ENCODE measurements at regions not wholly inside any gene's neighbourhood (a gene's known extent, or its start where the extent isn't known, plus 50 kb on each side); places are given as distances from the start of the nearest gene placed in this dataset.
"Not testable (repeated sequence)": the region's sequence is repeated elsewhere in the genome, so short reads cannot be mapped to it uniquely, and the experiment has no call there.

- DNase-seq (ENCODE audit: low spot score): not testable (repeated sequence)
Observed at GRCh38 chr12:9411616-9412268, 196.0 kb downstream of the KLRB1 start.

- DNase-seq (ENCODE audit: low spot score): not testable (repeated sequence)
Observed at GRCh38 chr12:9407425-9407748, 199.2 kb upstream of the PZP start.

GRCh38 chr12:9406564-9407424, 198.6 kb upstream of the PZP start:
- no peak for DNase-seq (ENCODE audit: low spot score)

DNA sequence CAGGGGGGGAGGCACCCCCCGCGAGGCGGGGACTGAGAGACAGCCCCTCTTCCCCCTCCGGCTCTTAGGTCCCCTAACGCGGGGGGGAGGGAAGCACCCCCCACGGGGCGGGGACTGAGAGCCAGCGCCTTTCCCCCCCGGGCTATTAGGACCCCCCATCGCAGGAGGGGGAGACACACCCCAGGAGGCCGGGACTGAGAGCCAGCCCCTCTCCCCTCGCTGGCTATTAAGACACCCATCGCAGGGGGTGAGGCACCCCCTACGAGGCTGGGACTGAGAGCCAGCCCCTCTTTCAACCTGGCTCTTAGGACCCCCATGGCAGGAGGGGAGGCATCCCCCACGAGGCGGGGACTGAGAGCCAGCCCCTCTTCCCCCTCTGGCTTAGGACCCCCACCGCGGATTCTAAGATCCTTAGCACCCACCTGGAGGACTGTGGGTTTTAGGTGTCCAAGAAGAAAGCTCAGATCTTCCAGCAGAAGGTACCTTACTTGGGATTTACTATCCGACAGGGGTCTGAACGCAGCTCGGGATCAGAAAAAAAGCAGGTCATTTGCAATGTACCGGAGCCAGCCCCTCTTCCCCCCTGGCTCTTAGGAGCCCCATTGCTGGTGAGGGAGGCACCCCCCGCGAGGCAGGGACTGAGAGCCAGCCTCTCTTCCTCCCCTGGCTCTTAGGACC, 197.8 kb upstream of the PZP start:
- DNase-seq (ENCODE audit: low spot score): no peak

DNA sequence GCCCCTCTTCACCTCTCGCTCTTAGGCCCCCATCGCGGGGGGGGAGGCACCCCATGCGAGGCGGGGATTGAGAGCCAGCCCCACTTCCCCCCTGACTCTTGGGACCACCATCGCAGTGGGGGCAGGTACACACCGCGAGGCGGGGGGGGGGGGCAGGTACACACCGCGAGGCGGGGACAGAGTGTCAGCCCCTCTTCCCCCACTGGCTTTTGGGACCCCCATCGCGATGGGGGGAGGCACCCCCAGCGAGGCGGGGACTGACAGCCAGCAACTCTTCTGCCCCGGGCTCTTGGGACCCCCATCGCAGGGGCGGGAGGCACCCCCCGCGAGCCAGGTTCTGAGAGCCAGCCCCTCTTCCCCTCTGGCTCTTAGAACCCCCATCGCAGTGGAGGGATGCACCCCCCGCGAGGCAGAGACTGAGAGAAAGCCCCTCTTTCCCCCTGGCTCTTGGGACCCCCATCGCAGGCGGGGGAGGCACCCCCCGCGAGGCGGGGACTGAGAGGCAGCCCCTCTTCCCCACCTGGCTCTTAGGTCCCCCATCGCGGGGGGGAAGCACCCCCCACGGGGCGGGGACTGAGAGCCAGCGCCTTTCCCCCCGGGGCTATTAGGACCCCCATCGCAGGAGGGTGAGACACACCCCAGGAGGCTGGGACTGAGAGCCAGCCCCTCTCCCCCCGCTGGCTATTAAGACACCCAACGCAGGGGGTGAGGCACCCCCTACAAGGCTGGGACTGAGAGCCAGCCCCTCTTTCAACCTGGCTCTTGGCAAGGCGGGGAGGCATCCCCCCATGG, 196.5 kb upstream of the PZP start:
- peak; percentile 23 for DNase-seq (ENCODE audit: low spot score)

DNA sequence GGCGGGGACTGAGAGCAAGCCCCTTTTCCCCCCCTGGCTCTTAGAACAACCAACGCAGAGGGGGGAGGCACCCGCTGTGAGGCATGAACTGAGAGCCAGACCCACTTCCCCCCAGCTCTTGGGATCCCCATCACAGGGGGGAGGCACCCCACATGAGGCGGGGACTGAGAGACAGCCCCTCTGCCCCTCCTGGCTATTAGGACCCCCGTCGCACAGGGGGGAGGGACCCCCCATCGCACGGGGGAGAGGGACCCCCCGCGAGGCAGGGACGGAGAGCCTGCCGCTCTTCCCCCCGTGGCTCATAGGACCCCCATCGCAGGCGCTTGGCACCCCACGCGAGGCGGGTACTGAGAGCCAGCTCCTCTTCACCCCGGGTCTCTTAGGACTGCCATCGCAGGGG, 195.8 kb upstream of the PZP start:
- DNase-seq (ENCODE audit: low spot score): no peak

DNA sequence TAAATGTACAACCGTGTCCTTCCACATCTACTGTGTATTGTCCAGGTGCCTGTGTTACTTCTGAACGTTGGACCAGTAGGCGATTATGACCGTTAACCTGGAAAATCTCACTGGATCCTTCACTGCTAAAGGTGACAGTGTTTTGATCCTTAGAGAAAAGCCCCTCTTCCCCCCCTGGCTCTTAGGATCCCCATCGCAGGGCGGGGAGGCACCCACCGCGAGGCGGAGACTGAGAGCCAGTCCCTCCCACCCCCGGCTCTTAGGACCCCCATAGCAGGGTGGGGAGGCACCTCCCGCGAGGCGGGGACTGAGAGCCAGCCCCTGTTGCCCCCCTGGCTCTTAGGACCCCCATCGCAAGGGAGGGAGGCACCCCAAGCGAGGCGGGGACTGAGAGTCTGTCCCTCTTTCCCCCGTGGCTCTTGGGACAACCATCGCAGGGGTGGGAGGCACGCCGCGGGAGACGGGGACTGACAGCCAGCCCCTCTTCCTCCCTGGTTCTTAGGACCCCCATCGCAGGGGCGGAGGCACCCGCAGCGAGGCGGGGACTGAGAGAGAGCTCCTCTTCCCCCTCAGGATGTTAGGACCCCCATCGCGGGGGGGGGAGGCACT, 194.3 kb upstream of the PZP start:
- DNase-seq (ENCODE audit: low spot score): not testable (repeated sequence)

GRCh38 chr12:9396367-9396766, 188.2 kb upstream of the PZP start:
- not testable (repeated sequence) for DNase-seq (ENCODE audit: low spot score)

DNA sequence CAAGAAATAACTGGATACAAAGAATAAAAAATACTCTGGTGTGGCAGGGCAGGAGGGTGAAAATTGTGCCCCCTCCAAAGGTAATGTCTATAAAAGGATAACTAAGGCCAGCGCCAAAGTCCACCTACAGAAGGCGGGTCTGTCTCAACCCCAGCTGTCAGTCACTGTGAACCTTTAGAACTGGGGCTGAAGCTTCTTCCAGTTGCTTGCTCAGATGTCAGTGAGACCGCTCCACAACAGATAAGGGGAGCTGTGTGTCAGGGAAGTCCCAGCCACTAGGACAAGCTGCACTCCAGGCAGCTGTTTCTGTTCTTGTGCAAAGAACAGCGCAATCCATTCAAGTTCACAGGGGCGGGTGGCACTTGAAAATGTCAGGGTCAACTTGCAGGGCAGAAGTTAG, 187.0 kb upstream of the PZP start:
- not testable (repeated sequence) for DNase-seq (ENCODE audit: low spot score)

- DNase-seq (ENCODE audit: low spot score): no peak
Observed at GRCh38 chr12:9392842-9393241, 184.6 kb upstream of the PZP start.

DNA sequence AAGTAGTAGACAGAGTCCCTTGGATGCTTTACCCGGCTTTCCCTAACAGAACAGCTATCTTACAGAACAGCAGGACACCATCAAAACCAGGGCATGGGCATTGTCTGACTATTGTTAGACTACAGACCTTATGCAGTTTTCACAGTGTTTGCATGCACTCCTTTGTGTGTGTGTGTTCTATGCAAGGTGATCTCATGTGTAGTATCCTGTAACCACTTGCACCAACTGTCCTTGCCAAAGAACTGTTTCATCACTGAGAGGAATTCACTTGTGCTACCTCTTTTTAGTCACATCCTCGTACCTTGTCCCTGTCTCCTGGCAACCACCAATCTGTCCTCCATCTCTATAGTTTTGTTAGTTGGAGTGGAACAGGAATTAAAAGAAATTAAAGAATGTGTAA, 183.6 kb upstream of the PZP start:
- no peak for DNase-seq (ENCODE audit: low spot score)

GRCh38 chr12:9390761-9391160, 182.6 kb upstream of the PZP start:
- DNase-seq (ENCODE audit: low spot score): no peak

GRCh38 chr12:9389796-9390195, 181.6 kb upstream of the PZP start:
- DNase-seq (ENCODE audit: low spot score): no peak

- no peak for DNase-seq (ENCODE audit: low spot score)
Observed at GRCh38 chr12:9388379-9388778, 180.2 kb upstream of the PZP start.

DNA sequence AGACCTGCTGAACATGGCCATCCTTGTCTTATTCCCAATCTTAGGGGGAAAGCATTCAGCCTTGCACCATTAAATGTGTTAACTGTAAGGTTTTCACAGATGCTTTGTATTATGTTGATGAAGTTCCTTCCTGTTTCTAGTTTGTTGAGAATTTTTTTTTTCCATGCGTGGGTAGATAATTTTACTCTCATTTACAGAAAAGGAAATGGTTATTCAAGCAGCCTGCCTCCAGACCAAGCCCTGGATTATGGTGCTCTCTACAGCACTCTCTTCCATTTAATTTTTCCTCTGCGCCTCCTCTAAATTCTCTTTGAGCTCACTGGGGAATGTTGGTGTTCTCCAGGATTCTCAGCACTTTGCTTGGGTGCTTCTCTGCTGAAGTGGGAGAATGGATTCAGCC, 179.3 kb upstream of the PZP start:
- DNase-seq (ENCODE audit: low spot score): no peak

DNA sequence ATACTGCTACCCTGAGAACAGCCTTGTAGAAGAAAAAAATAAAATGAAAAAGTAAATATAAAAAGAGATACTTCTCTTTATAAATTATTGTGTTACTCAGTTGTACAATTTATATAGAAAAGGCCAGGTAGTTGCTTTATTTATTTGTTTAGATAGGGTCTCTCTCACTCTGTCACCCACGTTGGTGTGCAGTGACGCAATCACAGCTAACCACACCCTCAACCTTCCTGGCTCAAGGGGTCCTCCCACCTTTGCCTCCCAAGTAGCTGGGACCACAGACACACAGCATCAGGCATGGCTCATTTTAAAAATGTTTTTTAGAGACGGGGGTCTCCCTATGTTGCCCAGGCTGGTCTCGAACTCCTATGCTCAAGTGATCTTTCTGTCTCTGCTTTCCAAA, 175.4 kb upstream of the PZP start:
- DNase-seq (ENCODE audit: low spot score): no peak

DNA sequence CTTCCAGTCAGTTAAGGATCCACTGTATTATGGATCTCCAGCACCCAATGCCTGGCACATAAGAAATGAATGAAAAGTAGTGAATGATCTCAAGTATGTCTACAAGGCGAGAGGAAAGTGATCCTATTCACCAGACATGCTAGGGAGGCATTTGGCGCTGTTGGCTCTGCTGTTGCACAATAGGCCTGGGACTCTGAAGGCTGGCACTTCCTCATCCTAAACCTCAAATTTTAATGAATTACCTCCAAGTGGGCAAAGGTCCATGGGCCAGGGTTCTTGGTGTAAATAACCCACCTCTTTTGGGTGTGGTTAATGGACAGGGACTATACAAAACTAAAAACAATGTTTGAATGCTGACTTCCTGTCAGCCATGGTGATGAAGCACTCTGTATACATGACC, 173.4 kb upstream of the PZP start:
- DNase-seq (ENCODE audit: low spot score): no peak

GRCh38 chr12:9380650-9381049, 172.5 kb upstream of the PZP start:
- no peak for DNase-seq (ENCODE audit: low spot score)

DNA sequence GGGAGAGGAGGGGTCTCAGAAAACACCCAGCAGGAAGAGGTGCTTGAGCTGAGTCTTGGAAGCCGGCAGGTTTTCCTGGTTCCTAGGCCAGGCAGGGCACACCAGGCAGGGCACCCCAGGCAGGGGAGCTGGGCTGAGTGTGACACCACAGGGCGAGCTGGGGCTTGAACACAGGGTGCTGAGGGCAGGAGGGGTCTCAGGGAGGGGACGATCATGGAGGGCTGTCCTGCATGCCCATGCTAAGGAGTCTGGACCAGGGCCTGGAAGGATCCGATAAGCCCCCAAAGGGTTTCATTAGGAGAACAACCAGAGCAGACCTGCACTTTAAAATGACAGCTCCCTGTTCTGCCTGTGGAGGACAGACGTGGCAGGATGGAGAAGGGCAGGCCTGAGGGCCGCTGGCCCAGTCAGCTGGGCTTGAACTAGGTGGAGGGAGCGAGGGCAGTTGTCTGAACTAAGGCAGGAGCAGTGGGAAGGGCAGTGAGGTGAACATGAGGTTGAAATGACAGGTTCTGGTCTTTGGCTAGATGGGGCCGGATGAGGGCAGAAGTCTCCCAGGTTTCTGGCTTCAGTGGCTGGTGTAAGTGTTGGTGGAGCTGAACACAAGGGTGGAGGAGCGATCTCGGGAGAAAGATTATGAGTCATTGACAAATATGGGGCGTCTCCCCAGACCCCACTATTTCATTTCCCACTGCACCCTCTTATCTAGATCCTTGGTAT, 171.0 kb upstream of the PZP start:
- no peak for DNase-seq (ENCODE audit: low spot score)

- DNase-seq (ENCODE audit: low spot score): peak; percentile 69
Observed at GRCh38 chr12:9378430-9378835, 170.2 kb upstream of the PZP start.

GRCh38 chr12:9372202-9372601, 164.0 kb upstream of the PZP start:
- DNase-seq (ENCODE audit: low spot score): peak; percentile 26

Measured in iPS-NIHi11 (cell line).